ENCODE measurements at regions not wholly inside any gene's neighbourhood (a gene's known extent, or its start where the extent isn't known, plus 50 kb on each side); places are given as distances from the start of the nearest gene placed in this dataset.

DNA sequence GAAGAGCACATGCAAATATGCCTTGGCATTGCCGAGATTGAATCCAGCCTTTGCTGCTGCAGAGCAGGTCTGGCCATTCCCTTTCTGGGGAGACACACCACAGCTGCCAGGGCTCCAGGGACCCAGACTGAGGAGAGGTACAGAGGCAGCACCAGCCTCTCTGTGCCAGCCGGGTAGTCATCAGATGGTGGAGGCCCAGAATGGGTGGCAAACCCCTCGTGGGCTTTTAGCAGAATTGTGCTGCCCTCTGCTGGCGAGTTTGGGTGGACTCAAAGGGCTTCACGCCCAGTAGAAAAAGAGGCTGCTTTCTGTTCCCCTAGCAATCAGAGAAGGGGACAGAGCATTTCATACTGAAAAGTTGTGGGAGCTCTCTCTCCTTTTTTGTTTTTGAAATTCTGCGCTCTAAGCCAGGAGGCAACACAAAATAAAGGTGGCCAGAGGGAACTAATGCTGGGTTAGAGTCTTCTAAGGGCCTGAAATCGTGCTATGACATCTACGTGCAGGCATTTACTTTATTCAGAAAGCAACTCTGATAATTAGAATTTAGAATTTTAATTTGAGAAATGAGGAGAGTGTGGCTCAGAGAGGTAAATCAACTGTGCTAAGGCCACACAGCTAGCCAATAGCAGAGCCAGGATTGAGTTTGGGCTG, 158.8 kb upstream of the NAV2 start:
- TF ChIP-seq POLR2A (IDR thresholded peaks at IDR 0.05): no peak
- TF ChIP-seq, protein P1, sequence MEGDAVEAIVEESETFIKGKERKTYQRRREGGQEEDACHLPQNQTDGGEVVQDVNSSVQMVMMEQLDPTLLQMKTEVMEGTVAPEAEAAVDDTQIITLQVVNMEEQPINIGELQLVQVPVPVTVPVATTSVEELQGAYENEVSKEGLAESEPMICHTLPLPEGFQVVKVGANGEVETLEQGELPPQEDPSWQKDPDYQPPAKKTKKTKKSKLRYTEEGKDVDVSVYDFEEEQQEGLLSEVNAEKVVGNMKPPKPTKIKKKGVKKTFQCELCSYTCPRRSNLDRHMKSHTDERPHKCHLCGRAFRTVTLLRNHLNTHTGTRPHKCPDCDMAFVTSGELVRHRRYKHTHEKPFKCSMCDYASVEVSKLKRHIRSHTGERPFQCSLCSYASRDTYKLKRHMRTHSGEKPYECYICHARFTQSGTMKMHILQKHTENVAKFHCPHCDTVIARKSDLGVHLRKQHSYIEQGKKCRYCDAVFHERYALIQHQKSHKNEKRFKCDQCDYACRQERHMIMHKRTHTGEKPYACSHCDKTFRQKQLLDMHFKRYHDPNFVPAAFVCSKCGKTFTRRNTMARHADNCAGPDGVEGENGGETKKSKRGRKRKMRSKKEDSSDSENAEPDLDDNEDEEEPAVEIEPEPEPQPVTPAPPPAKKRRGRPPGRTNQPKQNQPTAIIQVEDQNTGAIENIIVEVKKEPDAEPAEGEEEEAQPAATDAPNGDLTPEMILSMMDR (IDR thresholded peaks at IDR 0.05): peak; percentile 87 to 90 (median 88)
- no peak for TF ChIP-seq POLR2AphosphoS5 (IDR thresholded peaks at IDR 0.05)

Measured in transverse colon (tissue), 4 donors.